VCaP (cell line): ENCODE measurements at regions not wholly inside any gene's neighbourhood (a gene's known extent, or its start where the extent isn't known, plus 50 kb on each side); places are given as distances from the start of the nearest gene placed in this dataset.

Source experiments
- H3K27ac ChIP-seq: fragments of 450-650 bp; 2 replicates; pipeline ENCODE4 v1.5.1; 2017
- CTCF ChIP-seq: fragments of 450-650 bp; conservative IDR thresholded peaks from 2 replicates; pipeline ENCODE4 v1.5.1; 2017; ENCODE audit warnings: mild to moderate bottlenecking, moderate library complexity

GRCh38 chr7:22913158-22913557, 90.5 kb upstream of the TOMM7 start:
- H3K27ac ChIP-seq, result no peak overlapping the region
- no peak for TF ChIP-seq CTCF

GRCh38 chr7:22911889-22912288, 89.2 kb upstream of the TOMM7 start:
- no peak for TF ChIP-seq CTCF

GRCh38 chr7:22909917-22910316, 87.3 kb upstream of the TOMM7 start:
- H3K27ac ChIP-seq, result no peak overlapping the region
- no peak for TF ChIP-seq CTCF

More at GRCh38 chr7:22911889-22912288, 89.2 kb upstream of the TOMM7 start:
- no peak overlapping the region for H3K27ac ChIP-seq

GRCh38 chr7:22907805-22908204, 85.2 kb upstream of the TOMM7 start:
- H3K27ac ChIP-seq, result no peak overlapping the region

GRCh38 chr7:22900784-22901183, 78.1 kb upstream of the TOMM7 start:
- no peak overlapping the region for H3K27ac ChIP-seq
- TF ChIP-seq CTCF, result no peak

More at GRCh38 chr7:22907805-22908204, 85.2 kb upstream of the TOMM7 start:
- no peak for TF ChIP-seq CTCF

GRCh38 chr7:22900101-22900500, 77.5 kb upstream of the TOMM7 start:
- no peak for TF ChIP-seq CTCF
- H3K27ac ChIP-seq, result no peak overlapping the region

GRCh38 chr7:22896917-22897316, 74.3 kb upstream of the TOMM7 start:
- TF ChIP-seq CTCF, result no peak
- no peak overlapping the region for H3K27ac ChIP-seq

- H3K27ac ChIP-seq, result no peak overlapping the region
- no peak for TF ChIP-seq CTCF
Measured at GRCh38 chr7:22895828-22896165, 73.1 kb upstream of the TOMM7 start.
